Liver (tissue), 8 donors: ENCODE measurements at regions not wholly inside any gene's neighbourhood (a gene's known extent, or its start where the extent isn't known, plus 50 kb on each side); places are given as distances from the start of the nearest gene placed in this dataset.

Experiments used
- DNase-seq: peaks from one replicate; pipeline ENCODE4 v3.0.0-alpha.2; 2017; ENCODE audit warnings: low spot score
- H3K27ac ChIP-seq, 2 donors: one replicate each; pipeline ENCODE4 v1.7.0; 2013; ENCODE audit warnings: inconsistent platforms in 2 of 2, low read length in 2 of 2, control low read depth in 1 of 2, low read depth in 1 of 2, mild to moderate bottlenecking in 1 of 2
- H3K27me3 ChIP-seq, 4 donors: one replicate each; pipeline versions ENCODE4 v1.6.1 to v1.7.0; 2013; ENCODE audit warnings: low read length in 3 of 4, inconsistent platforms in 1 of 4, mild to moderate bottlenecking in 1 of 4, moderate library complexity in 1 of 4; ENCODE audit not compliant: control insufficient read depth in 4 of 4, insufficient read depth in 4 of 4
- H3K36me3 ChIP-seq, 4 donors: one replicate each; pipeline versions ENCODE4 v1.6.1 to v1.7.0; 2013; ENCODE audit warnings: low read length in 3 of 4, mild to moderate bottlenecking in 3 of 4, low read depth in 1 of 4, moderate library complexity in 1 of 4; ENCODE audit not compliant: control insufficient read depth in 4 of 4, insufficient read depth in 3 of 4
- H3K4me1 ChIP-seq, 4 donors: one replicate each; pipeline versions ENCODE4 v1.6.1 to v1.7.0; 2013; ENCODE audit warnings: low read length in 3 of 4, mild to moderate bottlenecking in 3 of 4, moderate library complexity in 1 of 4; ENCODE audit not compliant: control insufficient read depth in 4 of 4, insufficient read depth in 4 of 4
- H3K4me3 ChIP-seq, 3 donors: one replicate each; pipeline versions ENCODE4 v1.6.1 to v1.7.0; 2013; ENCODE audit warnings: low read length in 3 of 3, control low read depth in 1 of 3, low read depth in 1 of 3, mild to moderate bottlenecking in 1 of 3
- H3K9ac ChIP-seq, 2 donors: one replicate each; pipeline ENCODE4 v1.7.0; 2013; ENCODE audit warnings: low read length in 2 of 2, mild to moderate bottlenecking in 2 of 2, moderate library complexity in 2 of 2, control low read depth in 1 of 2, low read depth in 1 of 2
- H3K9me3 ChIP-seq, 4 donors: one replicate each; pipeline versions ENCODE4 v1.6.1 to v1.7.0; 2013; ENCODE audit warnings: low read length in 3 of 4; ENCODE audit not compliant: control insufficient read depth in 4 of 4
- FOXA1 ChIP-seq: IDR thresholded peaks from 2 replicates; pipeline ENCODE4 v1.6.1; 2016; ENCODE audit warnings: antibody characterized with exemption
- GABPA ChIP-seq, 2 donors: IDR thresholded peaks in 1 of 2; conservative IDR thresholded peaks in 1 of 2; 2 replicates each; pipeline ENCODE4 v1.6.1; 2016; ENCODE audit warnings: antibody characterized with exemption in 2 of 2, mild to moderate bottlenecking in 1 of 2, moderate library complexity in 1 of 2
- HNF4A ChIP-seq, 2 donors: conservative IDR thresholded peaks; 2 replicates each; pipeline ENCODE4 v1.6.1; 2016; ENCODE audit warnings: antibody characterized with exemption in 2 of 2, mild to moderate bottlenecking in 2 of 2
- JUND ChIP-seq, 2 donors: IDR thresholded peaks; 2 replicates each; pipeline ENCODE4 v1.6.1; 2016; ENCODE audit warnings: antibody characterized with exemption in 2 of 2
- NR2F2 ChIP-seq: IDR thresholded peaks from 2 replicates; pipeline ENCODE4 v1.6.1; 2016; ENCODE audit warnings: antibody characterized with exemption
- RAD21 ChIP-seq, 2 donors: IDR thresholded peaks; 2 replicates each; pipeline ENCODE4 v1.6.1; 2016; ENCODE audit warnings: antibody characterized with exemption in 2 of 2, mild to moderate bottlenecking in 2 of 2
- RXRA ChIP-seq, 2 donors: IDR thresholded peaks; 2 replicates each; pipeline ENCODE4 v1.6.1; 2017 to 2018; ENCODE audit warnings: antibody characterized with exemption in 2 of 2, mild to moderate bottlenecking in 1 of 2
- TAF1 ChIP-seq: conservative IDR thresholded peaks from 2 replicates; pipeline ENCODE4 v1.6.1; 2016; ENCODE audit warnings: antibody characterized with exemption, mild to moderate bottlenecking
- YY1 ChIP-seq: IDR thresholded peaks from 2 replicates; pipeline ENCODE4 v1.6.1; 2016; ENCODE audit warnings: antibody characterized with exemption, mild to moderate bottlenecking
- ZBTB33 ChIP-seq: IDR thresholded peaks from 2 replicates; pipeline ENCODE4 v1.6.1; 2016; ENCODE audit warnings: antibody characterized with exemption
- WGBS: extraction: QIAGEN DNeasy Blood & Tissue Kit; methylation state at CpG from one replicate; pipeline ENCODE4 v1.1.7; 2013; 5-methylcytosine and 5-hydroxymethylcytosine counted together
- TF ChIP-seq, protein P1 (sequence below): fragments of 150-350 bp; IDR thresholded peaks from 2 replicates; pipeline ENCODE4 v1.5.1; 2017; ENCODE audit warnings: improper control_type of control experiment, low read depth, low read length; ENCODE audit not compliant: missing input control
- TF ChIP-seq, protein P2 (sequence below): IDR thresholded peaks from 2 replicates; pipeline ENCODE4 v1.6.1; 2016; ENCODE audit warnings: antibody characterized with exemption
- TF ChIP-seq, protein P3 (sequence below): IDR thresholded peaks from 2 replicates; pipeline ENCODE4 v1.6.1; 2016; ENCODE audit warnings: antibody characterized with exemption, mild to moderate bottlenecking
- TF ChIP-seq, protein P4 (sequence below): IDR thresholded peaks from 2 replicates; pipeline ENCODE4 v1.6.1; 2016; ENCODE audit warnings: antibody characterized with exemption
- donor health status: healthy.
- donor health status: healthy.
- donor health status: healthy.
- donor health status: healthy.
- donor health status: healthy.

- H3K27me3 ChIP-seq: no peaks in the 10 kb centered on the region
- H3K36me3 ChIP-seq: no peaks in the 10 kb centered on the region
- TF ChIP-seq GABPA (IDR thresholded peaks at IDR 0.05 in 1 of 2, conservative IDR thresholded peaks at IDR 0.05 in 1 of 2) (no peak), JUND (IDR thresholded peaks at IDR 0.05) (no peak), TAF1 (no peak), HNF4A (conservative IDR thresholded peaks at IDR 0.05) (no peak), RAD21 (IDR thresholded peaks at IDR 0.05) (no peak), ZBTB33 (no peak)
- TF ChIP-seq, protein P1, sequence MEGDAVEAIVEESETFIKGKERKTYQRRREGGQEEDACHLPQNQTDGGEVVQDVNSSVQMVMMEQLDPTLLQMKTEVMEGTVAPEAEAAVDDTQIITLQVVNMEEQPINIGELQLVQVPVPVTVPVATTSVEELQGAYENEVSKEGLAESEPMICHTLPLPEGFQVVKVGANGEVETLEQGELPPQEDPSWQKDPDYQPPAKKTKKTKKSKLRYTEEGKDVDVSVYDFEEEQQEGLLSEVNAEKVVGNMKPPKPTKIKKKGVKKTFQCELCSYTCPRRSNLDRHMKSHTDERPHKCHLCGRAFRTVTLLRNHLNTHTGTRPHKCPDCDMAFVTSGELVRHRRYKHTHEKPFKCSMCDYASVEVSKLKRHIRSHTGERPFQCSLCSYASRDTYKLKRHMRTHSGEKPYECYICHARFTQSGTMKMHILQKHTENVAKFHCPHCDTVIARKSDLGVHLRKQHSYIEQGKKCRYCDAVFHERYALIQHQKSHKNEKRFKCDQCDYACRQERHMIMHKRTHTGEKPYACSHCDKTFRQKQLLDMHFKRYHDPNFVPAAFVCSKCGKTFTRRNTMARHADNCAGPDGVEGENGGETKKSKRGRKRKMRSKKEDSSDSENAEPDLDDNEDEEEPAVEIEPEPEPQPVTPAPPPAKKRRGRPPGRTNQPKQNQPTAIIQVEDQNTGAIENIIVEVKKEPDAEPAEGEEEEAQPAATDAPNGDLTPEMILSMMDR: no peak
- no peak overlapping the region for H3K9ac ChIP-seq
- WGBS: 67% methylated on average over 2 of the region's 2 CpGs
- H3K27ac ChIP-seq: no peak overlapping the region
- no peak for DNase-seq
- no peaks in the 10 kb centered on the region for H3K4me1 ChIP-seq
- H3K4me3 ChIP-seq: no peak overlapping the region
- no peaks in the 10 kb centered on the region for H3K9me3 ChIP-seq
Measured at GRCh38 chr2:155442755-155443372, 744.4 kb downstream of the KCNJ3 start.

DNA sequence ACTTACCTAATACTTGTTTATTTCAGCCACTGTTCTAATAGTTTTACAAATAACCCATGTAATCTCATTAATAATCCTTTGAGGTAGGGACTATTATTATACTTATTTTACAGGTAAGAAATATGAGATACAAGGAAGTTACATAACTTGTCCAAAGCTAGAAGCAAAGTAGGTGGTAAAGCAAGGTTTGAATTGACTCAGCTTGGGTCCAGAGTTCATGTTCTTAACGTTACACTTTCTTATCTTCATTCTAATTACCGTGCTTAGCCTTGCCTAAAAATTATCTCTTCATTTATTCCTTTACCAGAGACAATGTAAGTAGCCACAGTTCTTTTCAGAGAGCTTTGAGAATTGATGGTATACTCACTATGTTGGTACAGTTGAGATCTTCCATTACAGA is 743.6 kb downstream of the KCNJ3 start:
- no peak overlapping the region for H3K9ac ChIP-seq
- no peaks in the 10 kb centered on the region for H3K36me3 ChIP-seq
- no peak overlapping the region for H3K4me3 ChIP-seq
- H3K9me3 ChIP-seq: no peaks in the 10 kb centered on the region
- no peak overlapping the region for H3K27ac ChIP-seq
- TF ChIP-seq FOXA1 (no peak), ZBTB33 (no peak)
- TF ChIP-seq, protein P2, sequence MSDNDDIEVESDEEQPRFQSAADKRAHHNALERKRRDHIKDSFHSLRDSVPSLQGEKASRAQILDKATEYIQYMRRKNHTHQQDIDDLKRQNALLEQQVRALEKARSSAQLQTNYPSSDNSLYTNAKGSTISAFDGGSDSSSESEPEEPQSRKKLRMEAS: no peak
- no peaks in the 10 kb centered on the region for H3K27me3 ChIP-seq
- DNase-seq: no peak
- WGBS: 39% methylated on average over 2 of the region's 2 CpGs
- H3K4me1 ChIP-seq: no peaks in the 10 kb centered on the region

DNA sequence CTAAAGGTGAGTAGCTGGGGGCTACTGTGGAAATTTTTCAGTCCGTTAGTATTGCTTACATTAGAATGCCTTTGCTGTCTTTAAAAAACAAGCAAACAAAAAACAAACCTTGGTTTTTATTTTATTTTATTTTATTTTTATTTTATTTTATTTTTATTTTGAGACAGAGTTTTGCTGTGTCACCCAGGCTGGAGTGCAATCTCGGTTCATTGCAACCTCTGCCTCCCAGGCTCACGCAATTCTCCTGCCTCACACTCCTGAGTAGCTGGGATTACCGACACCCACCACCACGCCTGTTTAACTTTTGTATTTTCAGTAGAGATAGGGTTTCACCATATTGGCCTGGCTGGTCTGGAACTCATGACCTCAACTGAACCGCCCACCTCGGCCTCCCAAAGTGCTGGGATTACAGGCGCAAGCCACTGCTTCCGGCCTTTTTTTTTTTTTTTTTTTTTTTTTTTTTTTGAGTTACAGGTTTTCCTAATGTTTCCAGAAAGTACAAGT is 732.6 kb downstream of the KCNJ3 start:
- DNase-seq: no peak
- Histone ChIP-seq H3K36me3 (no peaks in the 10 kb centered on the region), H3K9me3 (no peaks in the 10 kb centered on the region), H3K4me3 (no peak overlapping the region), H3K9ac (no peak overlapping the region), H3K4me1 (no peaks in the 10 kb centered on the region), H3K27ac (no peak overlapping the region), H3K27me3 (no peaks in the 10 kb centered on the region)
- WGBS: 82% methylated on average over 9 of the region's 9 CpGs
- TF ChIP-seq NR2F2: no peak
- no peak for TF ChIP-seq GABPA (IDR thresholded peaks at IDR 0.05 in 1 of 2, conservative IDR thresholded peaks at IDR 0.05 in 1 of 2)
- TF ChIP-seq, protein P3, sequence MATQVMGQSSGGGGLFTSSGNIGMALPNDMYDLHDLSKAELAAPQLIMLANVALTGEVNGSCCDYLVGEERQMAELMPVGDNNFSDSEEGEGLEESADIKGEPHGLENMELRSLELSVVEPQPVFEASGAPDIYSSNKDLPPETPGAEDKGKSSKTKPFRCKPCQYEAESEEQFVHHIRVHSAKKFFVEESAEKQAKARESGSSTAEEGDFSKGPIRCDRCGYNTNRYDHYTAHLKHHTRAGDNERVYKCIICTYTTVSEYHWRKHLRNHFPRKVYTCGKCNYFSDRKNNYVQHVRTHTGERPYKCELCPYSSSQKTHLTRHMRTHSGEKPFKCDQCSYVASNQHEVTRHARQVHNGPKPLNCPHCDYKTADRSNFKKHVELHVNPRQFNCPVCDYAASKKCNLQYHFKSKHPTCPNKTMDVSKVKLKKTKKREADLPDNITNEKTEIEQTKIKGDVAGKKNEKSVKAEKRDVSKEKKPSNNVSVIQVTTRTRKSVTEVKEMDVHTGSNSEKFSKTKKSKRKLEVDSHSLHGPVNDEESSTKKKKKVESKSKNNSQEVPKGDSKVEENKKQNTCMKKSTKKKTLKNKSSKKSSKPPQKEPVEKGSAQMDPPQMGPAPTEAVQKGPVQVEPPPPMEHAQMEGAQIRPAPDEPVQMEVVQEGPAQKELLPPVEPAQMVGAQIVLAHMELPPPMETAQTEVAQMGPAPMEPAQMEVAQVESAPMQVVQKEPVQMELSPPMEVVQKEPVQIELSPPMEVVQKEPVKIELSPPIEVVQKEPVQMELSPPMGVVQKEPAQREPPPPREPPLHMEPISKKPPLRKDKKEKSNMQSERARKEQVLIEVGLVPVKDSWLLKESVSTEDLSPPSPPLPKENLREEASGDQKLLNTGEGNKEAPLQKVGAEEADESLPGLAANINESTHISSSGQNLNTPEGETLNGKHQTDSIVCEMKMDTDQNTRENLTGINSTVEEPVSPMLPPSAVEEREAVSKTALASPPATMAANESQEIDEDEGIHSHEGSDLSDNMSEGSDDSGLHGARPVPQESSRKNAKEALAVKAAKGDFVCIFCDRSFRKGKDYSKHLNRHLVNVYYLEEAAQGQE: no peak
- TF ChIP-seq, protein P1: no peak
- TF ChIP-seq YY1: no peak
- no peak for TF ChIP-seq TAF1
- no peak for TF ChIP-seq RAD21 (IDR thresholded peaks at IDR 0.05)
- no peak for TF ChIP-seq RXRA (IDR thresholded peaks at IDR 0.05)
- TF ChIP-seq, protein P4, sequence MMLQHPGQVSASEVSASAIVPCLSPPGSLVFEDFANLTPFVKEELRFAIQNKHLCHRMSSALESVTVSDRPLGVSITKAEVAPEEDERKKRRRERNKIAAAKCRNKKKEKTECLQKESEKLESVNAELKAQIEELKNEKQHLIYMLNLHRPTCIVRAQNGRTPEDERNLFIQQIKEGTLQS: no peak
